Amniotic epithelial cell (primary cell): ENCODE measurements at regions not wholly inside any gene's neighbourhood (a gene's known extent, or its start where the extent isn't known, plus 50 kb on each side); places are given as distances from the start of the nearest gene placed in this dataset.
A peak's percentile ranks its signal among the peaks of the same experiment; 100 is the strongest.
"Not testable (repeated sequence)": the region's sequence is repeated elsewhere in the genome, so short reads cannot be mapped to it uniquely, and the experiment has no call there.

Experiments
- DNase-seq: peaks from one replicate; pipeline ENCODE4 v3.0.0-alpha.2; 2010; ENCODE audit warnings: low read depth

DNA sequence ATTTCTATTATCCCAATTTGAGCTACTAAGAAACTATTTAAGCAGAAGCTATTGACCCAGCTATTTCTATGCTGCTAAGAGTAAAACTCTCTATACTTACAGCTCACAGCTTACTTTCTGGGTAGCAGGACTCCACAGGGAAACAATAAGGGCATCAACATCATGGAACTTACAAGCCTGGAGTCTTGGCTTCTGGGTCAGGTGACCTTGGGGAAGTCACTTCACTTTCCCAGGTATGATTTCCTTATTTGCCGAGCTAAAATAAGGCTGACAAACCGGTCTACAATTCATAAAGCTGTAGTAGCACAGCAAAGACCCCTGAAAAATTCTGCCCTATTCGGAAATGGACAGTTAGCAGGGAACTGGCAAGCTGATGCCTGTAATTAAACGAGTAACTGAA is 278.3 kb upstream of the NR2F2 start:
- DNase-seq: no peak

DNA sequence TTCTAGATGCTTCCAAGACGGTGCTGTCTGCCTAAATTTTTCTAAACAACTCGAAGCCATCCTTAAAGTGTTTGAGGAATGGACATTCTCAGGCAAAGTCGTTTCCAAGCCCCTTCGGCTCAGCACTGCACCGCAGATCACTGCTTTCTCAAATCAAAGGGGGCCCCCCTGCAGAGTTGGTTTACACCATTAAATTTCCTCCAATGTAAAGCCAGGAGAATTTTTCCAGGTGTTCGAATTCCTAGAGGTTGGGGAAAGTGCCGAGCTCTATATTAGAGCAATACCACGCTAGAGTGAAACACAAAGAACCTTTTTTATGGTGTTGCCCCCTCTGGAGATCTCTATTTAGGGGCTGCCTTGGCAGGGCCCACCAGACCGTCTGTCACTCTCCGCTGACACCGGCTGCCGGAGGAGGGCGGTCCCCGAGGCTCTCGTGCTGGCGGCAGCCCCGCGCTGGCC is 277.9 kb upstream of the NR2F2 start:
- DNase-seq: no peak

DNA sequence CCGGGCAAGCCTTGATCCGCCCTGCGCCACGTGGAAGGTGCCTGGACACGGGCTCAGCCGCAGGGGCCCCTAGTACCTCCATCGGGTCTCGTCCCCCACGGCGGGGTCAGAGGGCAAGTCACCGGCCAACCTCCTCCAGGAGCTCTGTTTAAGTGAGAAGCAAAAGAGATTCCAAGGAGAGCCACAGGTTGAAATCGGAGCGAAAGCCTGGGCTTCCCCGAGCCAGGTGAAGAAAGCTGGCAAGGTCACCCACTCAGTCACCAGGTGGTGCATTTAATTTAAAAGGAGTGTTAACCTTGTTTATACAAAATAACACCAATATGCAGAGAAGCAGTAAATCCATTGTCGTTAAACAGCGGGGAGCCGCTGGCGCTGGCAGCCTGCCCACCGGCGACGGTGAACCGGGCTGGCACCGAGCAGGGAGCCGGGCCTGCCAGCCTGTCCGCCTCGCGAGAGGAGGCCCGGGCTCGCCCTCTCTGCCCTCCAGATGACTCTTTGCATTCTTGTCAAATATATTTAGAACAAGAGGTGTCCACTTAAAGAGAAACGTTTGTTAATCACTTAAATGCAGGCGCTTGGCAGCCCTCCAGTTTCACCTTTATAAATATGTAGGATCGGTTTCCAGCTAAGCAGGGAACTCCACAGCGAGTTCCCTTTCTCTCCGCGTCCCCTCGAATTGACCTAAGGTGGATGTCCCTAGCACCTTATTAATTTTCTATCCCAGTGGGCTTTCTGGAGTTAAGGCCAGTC is 277.3 kb upstream of the NR2F2 start:
- DNase-seq: no peak

DNA sequence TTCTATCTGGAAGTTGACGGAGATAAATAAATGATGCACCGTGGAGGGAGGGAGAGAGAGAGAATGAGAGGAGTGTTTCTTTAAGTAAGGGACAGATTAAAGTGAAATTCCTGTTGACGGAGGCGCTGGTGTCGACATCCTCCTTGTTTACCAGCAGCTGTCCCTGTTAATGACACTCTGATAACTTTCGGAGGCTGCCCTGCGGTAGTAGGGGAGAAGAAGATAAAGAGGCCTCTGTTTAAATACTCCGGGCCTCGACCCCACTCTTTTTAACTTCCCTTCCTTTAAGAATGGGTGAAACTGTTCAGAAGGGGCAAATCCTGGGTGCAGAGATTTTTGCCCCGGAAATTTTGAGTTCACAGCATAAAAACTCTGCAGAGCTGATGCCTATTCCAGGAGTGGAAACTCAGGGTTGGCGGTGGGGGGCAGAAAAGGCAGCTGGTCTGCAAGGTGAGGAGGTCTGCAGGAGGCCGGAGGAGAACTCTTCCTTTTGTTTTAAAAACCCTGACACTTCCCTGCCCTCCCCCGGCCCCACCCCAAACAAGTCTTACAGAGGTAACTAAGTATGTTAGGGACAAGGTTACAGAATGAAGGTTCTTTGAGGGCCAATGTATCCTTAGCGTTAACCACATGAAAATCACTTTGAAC is 276.6 kb upstream of the NR2F2 start:
- peak; percentile 40 for DNase-seq

DNA sequence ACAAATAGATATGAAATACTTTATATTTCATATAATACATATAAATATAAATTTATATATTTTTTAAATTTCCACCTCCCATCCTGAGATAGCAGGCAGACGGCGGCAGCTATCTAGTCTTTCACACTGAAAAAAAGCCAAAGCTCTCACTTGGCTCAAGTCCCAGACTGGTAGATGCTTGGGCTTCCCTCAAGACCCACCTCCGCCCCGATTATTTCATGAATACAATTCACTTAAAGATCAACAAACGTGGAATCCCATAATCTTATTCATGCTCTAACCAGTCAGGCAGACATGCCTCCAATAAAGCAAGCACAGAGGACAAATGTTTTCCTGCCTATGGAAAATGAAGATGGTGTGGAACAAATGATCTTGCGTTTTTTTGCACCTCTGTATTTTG is 275.9 kb upstream of the NR2F2 start:
- DNase-seq: no peak

DNA sequence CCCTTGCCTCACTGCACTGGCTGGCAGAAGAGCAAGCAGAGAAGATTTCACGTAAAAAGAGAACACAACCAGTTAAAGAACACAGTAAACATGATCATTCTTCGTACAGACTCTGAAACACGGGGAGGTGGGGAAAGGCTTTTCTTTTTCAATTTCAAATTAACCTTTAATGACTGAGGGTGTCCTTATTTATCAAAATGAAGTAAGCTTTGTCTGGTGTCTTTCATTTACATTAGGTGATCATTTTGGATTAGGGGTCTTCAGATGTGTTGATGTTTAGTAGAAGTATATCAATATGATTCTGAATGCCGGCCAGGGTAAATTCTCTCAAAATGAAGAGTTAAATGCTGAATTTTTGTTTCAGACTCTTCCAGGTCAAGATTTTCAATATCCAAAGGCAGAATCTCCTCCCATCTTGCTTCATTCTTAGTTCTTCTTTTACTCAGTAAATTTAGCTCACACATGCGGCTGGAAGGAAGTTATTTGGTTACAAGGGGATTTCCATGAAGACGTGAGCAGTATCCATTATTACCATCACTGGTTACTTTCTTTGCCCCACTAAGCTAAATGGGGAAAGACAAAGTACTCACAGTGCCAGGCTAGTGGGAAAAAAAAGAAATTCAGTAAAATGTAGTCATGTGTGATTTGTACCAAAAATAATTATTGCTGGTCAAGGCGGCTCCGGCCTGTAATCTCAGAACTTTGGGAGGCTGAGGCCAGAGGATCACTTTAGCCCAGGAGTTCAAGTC is 272.2 kb upstream of the NR2F2 start:
- no peak for DNase-seq

DNA sequence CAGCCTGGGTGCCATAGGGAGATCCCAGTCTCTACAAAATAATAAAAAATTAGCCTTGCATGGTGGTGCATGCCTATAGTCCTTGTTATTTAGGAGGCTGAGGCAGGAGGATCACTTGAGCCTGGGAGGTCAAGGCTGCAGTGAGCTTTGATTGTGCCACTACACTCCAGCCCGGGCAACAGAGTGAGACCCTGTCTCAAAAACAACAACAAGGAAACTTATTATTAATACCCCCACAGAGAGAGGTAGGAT is 271.7 kb upstream of the NR2F2 start:
- not testable (repeated sequence) for DNase-seq

DNA sequence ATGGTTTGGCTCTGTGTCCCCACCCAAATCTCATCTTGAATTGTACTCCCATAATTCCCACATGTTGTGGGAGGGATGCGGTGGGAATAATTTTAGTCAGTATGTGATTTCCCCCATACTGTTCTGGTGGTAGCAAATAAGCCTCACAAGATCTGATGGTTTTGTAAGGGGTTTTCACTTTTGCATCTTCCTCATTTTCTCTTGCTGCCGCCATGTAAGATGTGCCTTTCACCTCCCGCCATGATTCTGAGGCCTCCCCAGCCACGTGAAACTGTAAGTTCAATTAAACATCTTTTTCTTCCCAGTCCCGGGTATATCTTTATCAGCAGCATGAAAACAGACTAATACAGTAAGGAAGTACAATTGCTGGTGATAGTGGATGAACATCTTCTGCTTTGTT is 269.9 kb upstream of the NR2F2 start:
- not testable (repeated sequence) for DNase-seq

DNA sequence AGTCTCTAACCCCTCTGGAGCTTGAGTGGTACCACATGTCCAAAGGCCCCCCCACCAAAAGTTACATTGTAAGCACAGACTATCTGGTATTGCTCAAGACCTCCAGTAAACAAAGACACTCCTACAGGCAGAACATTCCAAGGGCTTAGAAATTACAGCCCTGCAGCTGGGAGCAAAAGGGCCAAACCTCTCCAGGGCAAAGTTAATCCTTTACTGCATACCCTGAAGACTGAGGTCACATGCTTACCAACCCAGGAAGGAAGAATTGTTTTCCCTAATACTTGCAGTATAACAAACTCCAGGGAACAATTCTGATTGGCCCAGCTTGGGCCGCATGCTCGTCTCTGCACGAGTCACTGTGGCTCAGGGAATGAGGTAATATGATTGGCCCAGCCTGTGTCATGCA is 266.1 kb upstream of the NR2F2 start:
- peak; percentile 95 for DNase-seq

DNA sequence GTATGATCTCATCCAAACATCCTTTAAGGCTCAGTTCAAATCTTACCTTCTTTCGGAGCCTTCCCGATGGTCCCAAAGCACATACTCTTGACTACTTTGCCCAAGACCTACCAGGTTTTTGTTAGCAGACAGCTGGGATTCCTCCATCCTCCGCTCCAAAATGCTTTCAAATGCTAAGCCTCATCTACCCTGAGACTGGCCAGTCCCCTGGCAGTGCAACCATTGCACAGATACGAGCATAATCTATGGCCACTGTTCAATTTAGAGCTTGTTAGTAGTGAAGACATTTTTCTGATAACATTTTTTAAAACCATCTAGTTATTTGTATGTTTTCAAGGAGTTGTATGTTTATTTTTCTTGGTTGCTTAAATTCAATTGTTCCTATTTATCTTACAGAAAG is 264.4 kb upstream of the NR2F2 start:
- no peak for DNase-seq

DNA sequence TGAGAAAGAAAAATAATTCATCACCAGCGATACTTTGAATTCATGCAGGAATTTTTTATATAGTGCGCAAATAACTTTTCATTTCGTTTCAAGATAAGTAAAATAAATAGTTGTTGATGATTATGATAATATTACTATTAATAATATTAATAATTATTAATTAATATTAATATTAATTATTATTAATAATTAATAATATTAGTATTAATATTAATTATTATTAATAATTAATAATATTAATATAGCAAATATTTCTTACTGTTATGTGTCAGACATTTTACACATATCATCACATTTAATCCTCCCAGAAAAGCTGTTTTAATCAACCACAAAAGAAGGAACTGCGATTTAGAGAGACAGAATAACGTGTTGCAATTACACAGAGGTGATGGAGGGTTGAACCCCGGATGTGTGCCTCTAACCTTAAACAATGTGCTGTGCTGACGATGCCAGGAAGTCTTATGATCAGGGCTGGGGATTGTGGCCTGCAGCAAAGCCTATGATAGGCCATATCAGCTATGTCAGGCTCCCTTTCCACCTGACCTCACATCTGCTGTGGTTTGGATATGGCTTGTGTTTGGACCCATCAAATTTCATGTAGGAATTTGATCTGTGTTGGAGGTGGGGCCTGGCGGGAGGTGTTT is 263.5 kb upstream of the NR2F2 start:
- DNase-seq: no peak

DNA sequence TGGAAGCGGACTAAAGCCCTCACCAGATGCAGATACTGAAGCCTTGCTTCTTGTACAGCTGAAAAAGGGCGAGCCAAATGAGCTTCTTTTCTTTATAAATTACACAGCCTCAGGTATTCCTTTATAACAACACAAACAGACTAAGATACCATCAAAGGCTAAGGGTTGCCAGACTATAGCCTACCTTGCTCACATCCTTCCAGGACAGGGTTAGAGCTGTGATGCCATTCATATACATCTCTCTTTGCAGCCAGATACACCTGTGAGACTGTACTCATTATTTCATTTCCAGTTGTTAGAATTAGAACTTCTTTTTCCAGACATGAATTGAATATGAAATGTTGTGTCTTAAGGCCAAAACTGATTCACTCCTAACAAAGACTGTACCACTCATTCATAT is 262.8 kb upstream of the NR2F2 start:
- no peak for DNase-seq

DNA sequence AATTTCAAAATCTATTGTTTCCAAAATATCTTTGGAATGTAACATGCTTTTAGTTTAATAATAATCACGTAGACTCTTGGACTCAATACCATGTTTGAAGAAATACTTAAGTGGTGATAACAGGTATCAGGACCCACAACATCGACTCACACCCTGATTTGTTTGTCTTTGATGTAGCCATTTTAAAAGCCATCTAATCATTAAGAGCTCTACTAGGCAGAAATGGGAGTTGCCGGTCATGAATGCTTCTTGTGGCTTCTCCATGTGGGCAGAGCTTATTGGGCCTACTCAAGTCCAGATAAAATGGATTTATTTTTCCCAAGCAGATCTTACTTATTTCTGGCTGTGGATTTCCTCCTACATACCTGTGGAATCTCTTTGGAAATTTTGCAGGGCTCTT is 261.6 kb upstream of the NR2F2 start:
- peak; percentile 47 for DNase-seq

DNA sequence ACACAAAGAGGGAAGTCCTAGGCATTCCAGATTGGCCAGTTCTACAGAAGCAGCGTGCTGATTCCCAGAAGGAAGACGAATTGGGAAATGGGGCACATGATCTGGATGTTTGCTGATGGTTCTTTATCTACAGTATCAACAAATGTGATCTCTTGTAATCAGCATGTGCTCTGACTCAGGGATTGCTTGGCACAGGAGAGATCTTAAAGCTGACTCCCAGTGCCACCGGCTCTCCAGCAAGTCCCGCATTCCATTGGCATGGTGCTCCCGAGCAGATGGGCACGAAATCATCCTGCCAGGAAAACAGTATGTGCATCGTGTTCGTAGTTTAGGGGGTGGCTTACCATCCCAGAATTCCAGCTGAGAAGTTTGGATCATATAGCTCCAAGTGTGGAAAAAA is 259.9 kb upstream of the NR2F2 start:
- DNase-seq: peak; percentile 59

DNA sequence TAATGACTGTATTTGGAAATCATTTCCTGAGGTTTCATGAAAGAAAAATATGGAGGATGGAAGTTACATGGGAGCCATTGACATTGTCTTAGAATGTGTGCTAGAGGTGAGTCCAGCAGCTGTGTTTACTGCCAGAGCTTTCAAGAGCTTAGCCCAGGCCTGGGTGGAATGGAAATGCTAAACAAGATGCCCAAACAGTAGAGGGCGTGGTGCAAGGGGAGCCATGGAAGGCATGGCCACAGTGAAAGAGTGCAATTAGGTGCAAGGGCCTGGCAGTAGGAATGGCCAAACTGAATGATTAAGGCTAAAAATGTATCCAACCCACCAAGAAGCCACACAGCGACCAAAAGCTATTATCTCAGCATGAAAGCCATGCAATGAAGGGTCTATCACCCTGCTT is 257.7 kb upstream of the NR2F2 start:
- no peak for DNase-seq

DNA sequence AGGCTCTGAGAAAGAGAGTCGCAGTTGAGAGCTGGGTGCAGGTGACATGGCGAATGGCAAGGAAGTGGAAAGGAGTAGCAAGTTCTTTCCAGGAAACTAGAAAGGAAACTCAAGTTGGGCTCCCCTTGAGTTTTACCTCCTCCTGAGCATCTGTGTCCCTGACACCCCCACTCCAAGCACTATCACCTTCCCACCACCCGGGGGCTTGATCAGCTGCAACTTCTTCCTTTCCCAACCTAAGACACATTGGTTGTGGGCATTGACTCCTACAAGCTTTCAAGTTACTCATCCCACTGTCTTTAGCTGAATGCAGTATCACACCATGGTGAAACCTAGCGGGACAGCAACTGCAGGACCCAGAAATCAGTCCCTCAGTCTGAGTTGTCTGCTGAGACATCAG is 256.6 kb upstream of the NR2F2 start:
- no peak for DNase-seq

DNA sequence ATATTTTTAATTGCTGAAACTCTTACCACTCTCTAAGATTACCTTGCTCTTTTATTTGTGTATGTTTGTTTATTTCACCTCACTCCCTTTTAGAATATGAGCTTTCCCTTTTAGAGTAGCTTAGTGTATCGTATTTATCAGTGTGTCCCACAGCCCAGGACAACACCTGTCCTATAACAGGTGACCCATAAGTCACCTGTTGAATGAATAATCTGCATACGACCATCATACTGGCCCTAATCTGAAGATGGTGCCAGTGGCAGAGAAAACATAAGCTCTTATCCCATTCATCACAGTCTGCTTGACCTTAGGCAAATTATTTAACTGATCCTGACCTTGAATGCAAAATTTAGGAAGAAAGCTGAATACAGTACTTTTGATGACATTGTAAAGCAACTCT is 254.6 kb upstream of the NR2F2 start:
- no peak for DNase-seq

DNA sequence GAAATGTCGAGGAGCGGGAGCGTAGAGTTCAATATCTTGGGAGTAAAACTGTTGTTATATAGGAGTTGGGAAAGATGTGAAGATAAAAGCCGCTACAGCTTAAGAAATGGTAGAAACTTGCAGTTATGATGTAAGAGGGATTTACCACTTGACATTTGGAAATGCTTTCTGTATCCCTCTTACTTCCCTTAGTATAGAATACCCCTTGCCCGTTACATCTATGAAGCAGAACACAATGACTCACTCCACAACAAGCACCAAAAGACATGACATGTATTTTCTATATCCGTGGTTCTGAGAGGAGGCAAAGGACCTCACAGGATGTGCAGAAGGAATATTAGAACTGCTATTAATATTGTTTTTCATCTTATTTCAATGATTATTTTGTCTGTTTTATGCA is 254.2 kb upstream of the NR2F2 start:
- DNase-seq: peak; percentile 63

DNA sequence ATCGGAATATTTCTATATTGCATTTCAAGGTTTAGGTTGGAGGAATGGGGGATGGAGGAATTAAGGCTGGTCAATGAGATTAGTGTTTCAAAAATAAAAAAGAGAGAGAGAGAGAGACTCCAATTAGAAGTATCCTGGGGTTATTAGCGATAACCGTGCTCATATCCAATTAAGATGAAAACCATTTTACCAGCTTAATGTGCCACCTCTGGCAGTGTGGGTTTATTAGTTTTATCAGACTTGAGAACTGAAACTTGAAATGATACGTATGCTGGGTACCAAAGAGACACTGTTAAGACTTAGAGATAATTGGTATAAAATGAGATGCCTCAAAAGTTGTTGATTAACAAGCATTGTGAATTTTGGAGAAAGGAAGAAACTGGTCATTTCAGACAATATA is 251.5 kb upstream of the NR2F2 start:
- no peak for DNase-seq

DNA sequence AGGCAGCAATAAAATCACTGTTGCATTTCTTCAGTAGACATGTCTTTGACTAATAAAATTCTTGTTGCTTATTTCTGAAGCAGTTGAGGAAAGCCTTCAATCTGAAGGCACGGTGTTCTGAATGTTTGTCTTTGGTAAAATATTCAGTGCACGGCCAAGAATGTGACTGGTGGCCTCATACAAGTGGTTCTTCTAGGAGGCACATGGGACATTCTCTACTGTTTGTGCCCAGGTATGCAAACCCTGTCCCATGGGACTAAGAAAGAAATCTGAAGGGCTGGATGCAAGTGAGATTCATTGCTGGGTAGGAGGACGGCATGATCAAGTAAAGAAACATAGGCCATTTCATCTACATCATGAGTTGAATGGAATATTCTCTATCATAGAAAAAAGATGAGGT is 250.6 kb upstream of the NR2F2 start:
- no peak for DNase-seq

DNA sequence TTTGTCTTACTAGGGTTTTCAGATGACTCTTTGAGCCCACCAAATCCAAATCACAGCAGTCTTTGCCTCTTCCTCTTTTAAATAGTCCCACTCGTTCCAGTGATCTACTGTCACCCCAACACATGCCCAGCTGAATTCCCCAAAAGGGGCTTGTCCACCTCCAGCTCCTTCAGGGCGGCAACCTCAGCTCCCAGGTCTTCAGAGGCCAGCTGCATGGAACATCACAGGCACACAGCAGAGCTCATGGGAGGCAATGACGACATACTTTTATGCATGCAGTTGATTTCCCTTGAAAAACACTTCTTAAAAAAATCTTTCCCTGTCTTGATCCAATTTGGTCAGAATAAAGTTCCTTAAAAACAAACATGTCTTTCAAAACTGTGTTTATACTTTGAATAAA is 244.3 kb upstream of the NR2F2 start:
- DNase-seq: no peak

DNA sequence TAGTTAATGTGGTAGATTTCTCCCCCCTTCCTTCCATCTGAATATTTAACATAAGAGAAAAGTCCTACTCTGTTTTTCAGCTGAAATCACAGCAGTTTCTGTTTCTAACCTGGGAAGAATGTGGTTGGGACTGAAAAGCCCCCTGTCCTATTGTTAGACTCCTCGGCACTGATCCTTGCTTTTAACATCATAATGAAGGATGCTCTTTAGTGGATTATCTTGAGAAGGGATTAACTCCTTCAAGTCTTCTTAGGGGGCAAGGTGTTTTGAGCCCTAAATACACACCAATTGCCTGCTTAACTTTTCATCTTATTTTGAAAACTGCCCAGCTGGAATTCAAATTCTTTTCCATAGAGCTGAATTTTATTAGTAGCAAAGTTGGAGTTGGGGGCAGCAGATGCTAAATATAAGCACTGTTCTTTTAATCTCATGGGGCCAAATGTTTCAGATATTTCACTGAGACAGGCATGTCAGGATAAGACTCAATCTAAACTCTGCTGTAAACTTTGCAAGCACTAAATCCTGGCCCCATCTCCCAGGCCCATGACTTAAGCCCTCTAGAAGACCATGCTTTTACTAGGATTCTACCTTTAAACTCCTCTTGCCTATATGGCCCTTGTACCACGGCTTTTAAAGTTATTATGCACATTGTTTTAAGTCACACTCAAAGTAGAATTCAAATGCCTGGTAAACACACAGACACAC is 243.2 kb upstream of the NR2F2 start:
- no peak for DNase-seq
